SK-N-SH treated with all-trans-retinoic acid at 6 μM for 48 hours (cell line): ENCODE measurements at regions not wholly inside any gene's neighbourhood (a gene's known extent, or its start where the extent isn't known, plus 50 kb on each side); places are given as distances from the start of the nearest gene placed in this dataset.

Source experiments
- ATAC-seq: fragments of 200-7000 bp; cut with Tn5 transposase; 3 replicates; pipeline ENCODE4 v1.9.1; 2020; ENCODE audit warnings: mild to moderate bottlenecking, moderate library complexity
- ARNTL ChIP-seq: fragments of 450-650 bp; formaldehyde crosslinking; IDR thresholded peaks from 2 replicates; pipeline ENCODE4 v1.5.0; 2020; ENCODE audit warnings: low read depth, mild to moderate bottlenecking, moderate library complexity, borderline replicate concordance
- BACH2 ChIP-seq: fragments of 250-450 bp; sonication (Bioruptor Pico); IDR thresholded peaks from 2 replicates; pipeline ENCODE4 v1.9.0; 2021; ENCODE audit warnings: mild to moderate bottlenecking, borderline replicate concordance
- CSDC2 ChIP-seq: fragments of 250-450 bp; sonication (Bioruptor Pico); IDR thresholded peaks from 2 replicates; pipeline ENCODE4 v1.5.0; 2020; ENCODE audit warnings: mild to moderate bottlenecking, moderate library complexity
- ESRRG ChIP-seq: fragments of 250-450 bp; sonication (Bioruptor Pico); IDR thresholded peaks from 2 replicates; pipeline ENCODE4 v1.6.1; 2021; ENCODE audit warnings: mild to moderate bottlenecking
- GLIS3 ChIP-seq: fragments of 250-450 bp; sonication (Bioruptor Pico); IDR thresholded peaks from 2 replicates; pipeline ENCODE4 v1.5.0; 2020; ENCODE audit warnings: mild to moderate bottlenecking, moderate library complexity
- ISL1 ChIP-seq: fragments of 250-450 bp; sonication (Bioruptor Pico); IDR thresholded peaks from 2 replicates; pipeline ENCODE4 v2.1.2; 2022; ENCODE audit warnings: mild to moderate bottlenecking, moderate library complexity
- OSR1 ChIP-seq: fragments of 250-450 bp; sonication (Bioruptor Pico); IDR thresholded peaks from 2 replicates; pipeline ENCODE4 v1.8.0; 2022; ENCODE audit warnings: moderate library complexity, mild to moderate bottlenecking, inconsistent platforms
- PPARA ChIP-seq: fragments of 250-450 bp; sonication (Bioruptor Pico); IDR thresholded peaks from 2 replicates; pipeline ENCODE4 v1.5.0; 2020; ENCODE audit warnings: mild to moderate bottlenecking, borderline replicate concordance
- RARB ChIP-seq: fragments of 250-450 bp; sonication (Bioruptor Pico); IDR thresholded peaks from 2 replicates; pipeline ENCODE4 v1.8.0; 2021; ENCODE audit warnings: mild to moderate bottlenecking, moderate library complexity
- SNAI2 ChIP-seq: fragments of 250-450 bp; sonication (Bioruptor Pico); IDR thresholded peaks from 2 replicates; pipeline ENCODE4 v1.5.0; 2020; ENCODE audit warnings: mild to moderate bottlenecking, moderate library complexity
- TCF4 ChIP-seq: fragments of 250-450 bp; sonication (Bioruptor Pico); IDR thresholded peaks from 2 replicates; pipeline ENCODE4 v1.8.0; 2021; ENCODE audit warnings: mild to moderate bottlenecking, moderate library complexity, borderline replicate concordance
- ZC3H10 ChIP-seq: fragments of 250-450 bp; sonication (Bioruptor Pico); IDR thresholded peaks from 2 replicates; pipeline ENCODE4 v1.5.1; 2021; ENCODE audit warnings: mild to moderate bottlenecking, moderate library complexity
- ZFP3 ChIP-seq: fragments of 250-450 bp; sonication (Bioruptor Pico); IDR thresholded peaks from 2 replicates; pipeline ENCODE4 v1.5.0; 2020; ENCODE audit warnings: mild to moderate bottlenecking, moderate library complexity
- ZFP30 ChIP-seq: fragments of 450-650 bp; formaldehyde crosslinking; IDR thresholded peaks from 2 replicates; pipeline ENCODE4 v1.5.0; 2022; ENCODE audit warnings: mild to moderate bottlenecking, moderate library complexity
- ZNF565 ChIP-seq: fragments of 450-650 bp; formaldehyde crosslinking; conservative IDR thresholded peaks from 2 replicates; pipeline ENCODE4 v1.5.0; 2020; ENCODE audit warnings: low read depth, mild to moderate bottlenecking, moderate library complexity
- ZNF70 ChIP-seq: fragments of 450-650 bp; formaldehyde crosslinking; IDR thresholded peaks from 2 replicates; pipeline ENCODE4 v1.5.0; 2020; ENCODE audit warnings: mild to moderate bottlenecking, moderate library complexity
- TF ChIP-seq, protein P1 (sequence below): fragments of 250-450 bp; sonication (Bioruptor Pico); IDR thresholded peaks from 2 replicates; pipeline ENCODE4 v1.8.0; 2020; ENCODE audit warnings: mild to moderate bottlenecking, moderate library complexity, borderline replicate concordance
- TF ChIP-seq, protein P2 (sequence below): fragments of 250-450 bp; sonication (Bioruptor Pico); IDR thresholded peaks from 2 replicates; pipeline ENCODE4 v1.5.1; 2021; ENCODE audit warnings: mild to moderate bottlenecking, moderate library complexity
- TF ChIP-seq, protein P3 (sequence below): fragments of 250-450 bp; sonication (Bioruptor Pico); IDR thresholded peaks from 2 replicates; pipeline ENCODE4 v1.5.0; 2020; ENCODE audit warnings: mild to moderate bottlenecking, moderate library complexity
- TF ChIP-seq, protein P4 (sequence below): fragments of 250-450 bp; sonication (Bioruptor Pico); IDR thresholded peaks from 2 replicates; pipeline ENCODE4 v1.8.0; 2021; ENCODE audit warnings: low read depth, mild to moderate bottlenecking, moderate library complexity, borderline replicate concordance

DNA sequence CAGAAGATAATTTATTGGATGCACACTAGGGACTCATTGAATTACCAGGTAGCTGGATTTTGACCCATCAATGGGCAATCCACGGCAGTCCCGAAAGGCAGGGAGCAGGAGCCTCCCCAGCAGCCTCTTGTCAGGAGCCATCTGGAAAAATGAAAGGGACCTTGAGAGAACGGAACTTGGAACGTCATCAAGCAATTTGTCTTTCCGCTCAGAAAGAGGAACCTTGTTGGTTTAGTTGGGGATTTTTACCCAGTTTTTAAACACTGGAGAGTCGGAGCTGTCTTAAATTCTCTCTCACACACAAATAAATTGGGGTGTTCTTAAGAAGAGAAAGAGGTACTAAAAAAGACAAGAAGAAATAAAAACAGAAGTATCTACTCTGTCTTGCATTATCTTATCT, 1351.7 kb upstream of the TMEM132C start:
- TF ChIP-seq ZNF565 (CRISPR knock-in tag) (no peak), ARNTL (CRISPR knock-in tag) (no peak)
- no peak for ATAC-seq

DNA sequence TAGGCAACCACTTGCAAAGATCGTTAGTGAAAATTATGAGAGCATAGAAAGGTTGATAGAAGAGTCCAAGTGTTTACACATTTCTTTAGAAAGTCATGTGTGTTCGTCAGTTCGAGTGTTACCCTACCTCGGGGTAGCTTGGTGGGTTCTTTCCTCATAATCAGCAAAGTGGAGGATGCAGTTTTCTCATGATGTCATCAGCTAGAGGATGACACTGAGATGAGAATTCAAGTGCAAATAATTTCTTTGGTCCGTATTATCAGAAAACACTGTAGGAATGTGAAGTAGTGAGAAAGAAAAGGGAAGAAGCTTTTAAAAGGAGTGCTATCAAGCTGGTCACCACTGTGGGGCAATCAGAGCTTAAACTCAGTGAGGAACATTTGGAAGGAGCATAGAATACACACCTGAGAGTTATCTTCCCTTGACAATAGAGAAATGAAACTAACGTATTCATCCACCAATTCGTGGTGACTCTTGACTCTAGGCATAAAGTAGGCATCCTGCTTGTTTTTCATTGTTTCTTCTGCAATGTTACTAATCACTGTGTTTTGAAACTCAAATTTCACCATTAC, 1340.9 kb upstream of the TMEM132C start:
- no peak for ATAC-seq

DNA sequence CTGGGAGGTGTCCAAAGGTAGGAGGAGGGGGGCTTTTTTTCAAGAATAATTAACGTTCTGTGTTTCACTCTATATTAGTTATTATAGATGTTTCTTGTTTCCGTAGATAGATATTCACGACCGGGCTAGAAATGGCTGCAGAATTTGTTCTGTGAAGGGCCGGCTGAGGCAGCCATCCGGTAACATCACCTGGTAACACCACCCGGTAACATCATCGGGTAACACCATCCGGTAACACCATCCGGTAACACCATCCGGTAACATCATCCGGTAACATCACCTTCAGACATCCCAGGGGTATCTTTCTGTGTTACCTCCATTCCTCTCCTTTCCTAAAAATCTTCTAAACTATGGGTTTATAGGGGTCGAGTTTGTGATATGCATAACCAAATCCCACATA, 1336.7 kb upstream of the TMEM132C start:
- TF ChIP-seq ISL1 (no peak), GLIS3 (no peak), ZC3H10 (CRISPR knock-in tag) (no peak), ZNF565 (CRISPR knock-in tag) (no peak), ZNF70 (no peak), ESRRG (no peak), BACH2 (CRISPR knock-in tag) (no peak), TCF4 (no peak)
- TF ChIP-seq, protein P1, sequence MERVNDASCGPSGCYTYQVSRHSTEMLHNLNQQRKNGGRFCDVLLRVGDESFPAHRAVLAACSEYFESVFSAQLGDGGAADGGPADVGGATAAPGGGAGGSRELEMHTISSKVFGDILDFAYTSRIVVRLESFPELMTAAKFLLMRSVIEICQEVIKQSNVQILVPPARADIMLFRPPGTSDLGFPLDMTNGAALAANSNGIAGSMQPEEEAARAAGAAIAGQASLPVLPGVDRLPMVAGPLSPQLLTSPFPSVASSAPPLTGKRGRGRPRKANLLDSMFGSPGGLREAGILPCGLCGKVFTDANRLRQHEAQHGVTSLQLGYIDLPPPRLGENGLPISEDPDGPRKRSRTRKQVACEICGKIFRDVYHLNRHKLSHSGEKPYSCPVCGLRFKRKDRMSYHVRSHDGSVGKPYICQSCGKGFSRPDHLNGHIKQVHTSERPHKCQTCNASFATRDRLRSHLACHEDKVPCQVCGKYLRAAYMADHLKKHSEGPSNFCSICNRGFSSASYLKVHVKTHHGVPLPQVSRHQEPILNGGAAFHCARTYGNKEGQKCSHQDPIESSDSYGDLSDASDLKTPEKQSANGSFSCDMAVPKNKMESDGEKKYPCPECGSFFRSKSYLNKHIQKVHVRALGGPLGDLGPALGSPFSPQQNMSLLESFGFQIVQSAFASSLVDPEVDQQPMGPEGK, result no peak
- no peak for ATAC-seq

More for the DNA sequence above, 1340.9 kb upstream of the TMEM132C start:
- TF ChIP-seq ARNTL (CRISPR knock-in tag) (no peak), ISL1 (no peak), GLIS3 (no peak), RARB (no peak), TCF4 (no peak), ZNF565 (CRISPR knock-in tag) (no peak), PPARA (CRISPR knock-in tag) (no peak), ZFP30 (CRISPR knock-in tag) (no peak), CSDC2 (CRISPR knock-in tag) (no peak), BACH2 (CRISPR knock-in tag) (no peak), ZNF70 (no peak)
- TF ChIP-seq, protein P2, sequence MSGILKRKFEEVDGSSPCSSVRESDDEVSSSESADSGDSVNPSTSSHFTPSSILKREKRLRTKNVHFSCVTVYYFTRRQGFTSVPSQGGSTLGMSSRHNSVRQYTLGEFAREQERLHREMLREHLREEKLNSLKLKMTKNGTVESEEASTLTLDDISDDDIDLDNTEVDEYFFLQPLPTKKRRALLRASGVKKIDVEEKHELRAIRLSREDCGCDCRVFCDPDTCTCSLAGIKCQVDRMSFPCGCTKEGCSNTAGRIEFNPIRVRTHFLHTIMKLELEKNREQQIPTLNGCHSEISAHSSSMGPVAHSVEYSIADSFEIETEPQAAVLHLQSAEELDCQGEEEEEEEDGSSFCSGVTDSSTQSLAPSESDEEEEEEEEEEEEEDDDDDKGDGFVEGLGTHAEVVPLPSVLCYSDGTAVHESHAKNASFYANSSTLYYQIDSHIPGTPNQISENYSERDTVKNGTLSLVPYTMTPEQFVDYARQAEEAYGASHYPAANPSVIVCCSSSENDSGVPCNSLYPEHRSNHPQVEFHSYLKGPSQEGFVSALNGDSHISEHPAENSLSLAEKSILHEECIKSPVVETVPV (CRISPR knock-in tag), result no peak
- TF ChIP-seq, protein P1, result no peak
- TF ChIP-seq, protein P3, sequence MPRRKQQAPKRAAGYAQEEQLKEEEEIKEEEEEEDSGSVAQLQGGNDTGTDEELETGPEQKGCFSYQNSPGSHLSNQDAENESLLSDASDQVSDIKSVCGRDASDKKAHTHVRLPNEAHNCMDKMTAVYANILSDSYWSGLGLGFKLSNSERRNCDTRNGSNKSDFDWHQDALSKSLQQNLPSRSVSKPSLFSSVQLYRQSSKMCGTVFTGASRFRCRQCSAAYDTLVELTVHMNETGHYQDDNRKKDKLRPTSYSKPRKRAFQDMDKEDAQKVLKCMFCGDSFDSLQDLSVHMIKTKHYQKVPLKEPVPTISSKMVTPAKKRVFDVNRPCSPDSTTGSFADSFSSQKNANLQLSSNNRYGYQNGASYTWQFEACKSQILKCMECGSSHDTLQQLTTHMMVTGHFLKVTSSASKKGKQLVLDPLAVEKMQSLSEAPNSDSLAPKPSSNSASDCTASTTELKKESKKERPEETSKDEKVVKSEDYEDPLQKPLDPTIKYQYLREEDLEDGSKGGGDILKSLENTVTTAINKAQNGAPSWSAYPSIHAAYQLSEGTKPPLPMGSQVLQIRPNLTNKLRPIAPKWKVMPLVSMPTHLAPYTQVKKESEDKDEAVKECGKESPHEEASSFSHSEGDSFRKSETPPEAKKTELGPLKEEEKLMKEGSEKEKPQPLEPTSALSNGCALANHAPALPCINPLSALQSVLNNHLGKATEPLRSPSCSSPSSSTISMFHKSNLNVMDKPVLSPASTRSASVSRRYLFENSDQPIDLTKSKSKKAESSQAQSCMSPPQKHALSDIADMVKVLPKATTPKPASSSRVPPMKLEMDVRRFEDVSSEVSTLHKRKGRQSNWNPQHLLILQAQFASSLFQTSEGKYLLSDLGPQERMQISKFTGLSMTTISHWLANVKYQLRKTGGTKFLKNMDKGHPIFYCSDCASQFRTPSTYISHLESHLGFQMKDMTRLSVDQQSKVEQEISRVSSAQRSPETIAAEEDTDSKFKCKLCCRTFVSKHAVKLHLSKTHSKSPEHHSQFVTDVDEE, result no peak

DNA sequence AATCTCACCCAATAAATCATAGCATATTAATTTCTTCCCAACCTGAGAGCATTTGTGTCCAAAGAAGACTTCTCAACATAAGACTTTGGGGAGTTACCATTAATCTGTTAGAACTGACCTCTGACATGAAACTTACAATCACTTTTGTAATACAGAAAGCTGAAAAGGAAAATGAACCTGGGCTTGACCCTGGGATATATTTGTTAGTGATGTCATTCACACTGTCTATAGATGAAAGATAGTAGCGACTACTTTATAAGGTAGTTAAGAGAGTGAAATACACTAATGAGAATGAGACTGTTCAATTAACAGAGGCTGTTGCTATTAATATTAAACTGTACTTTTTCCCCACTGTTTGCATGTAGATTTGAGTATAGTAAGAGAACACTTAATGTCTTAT, 1334.8 kb upstream of the TMEM132C start:
- ATAC-seq, result no peak
- TF ChIP-seq GLIS3 (no peak), TCF4 (no peak), ISL1 (no peak), ARNTL (CRISPR knock-in tag) (no peak), BACH2 (CRISPR knock-in tag) (no peak), ZFP30 (CRISPR knock-in tag) (no peak), ESRRG (no peak), CSDC2 (CRISPR knock-in tag) (no peak), SNAI2 (no peak), ZNF565 (CRISPR knock-in tag) (no peak), ZNF70 (no peak), OSR1 (CRISPR knock-in tag) (no peak), ZFP3 (CRISPR knock-in tag) (no peak), PPARA (CRISPR knock-in tag) (no peak)
- TF ChIP-seq, protein P2 (CRISPR knock-in tag), result no peak
- TF ChIP-seq, protein P4, sequence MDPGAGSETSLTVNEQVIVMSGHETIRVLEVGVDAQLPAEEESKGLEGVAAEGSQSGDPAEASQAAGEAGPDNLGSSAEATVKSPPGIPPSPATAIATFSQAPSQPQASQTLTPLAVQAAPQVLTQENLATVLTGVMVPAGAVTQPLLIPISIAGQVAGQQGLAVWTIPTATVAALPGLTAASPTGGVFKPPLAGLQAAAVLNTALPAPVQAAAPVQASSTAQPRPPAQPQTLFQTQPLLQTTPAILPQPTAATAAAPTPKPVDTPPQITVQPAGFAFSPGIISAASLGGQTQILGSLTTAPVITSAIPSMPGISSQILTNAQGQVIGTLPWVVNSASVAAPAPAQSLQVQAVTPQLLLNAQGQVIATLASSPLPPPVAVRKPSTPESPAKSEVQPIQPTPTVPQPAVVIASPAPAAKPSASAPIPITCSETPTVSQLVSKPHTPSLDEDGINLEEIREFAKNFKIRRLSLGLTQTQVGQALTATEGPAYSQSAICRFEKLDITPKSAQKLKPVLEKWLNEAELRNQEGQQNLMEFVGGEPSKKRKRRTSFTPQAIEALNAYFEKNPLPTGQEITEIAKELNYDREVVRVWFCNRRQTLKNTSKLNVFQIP, result no peak
- TF ChIP-seq, protein P1, result no peak
